ENCODE measurements at regions not wholly inside any gene's neighbourhood (a gene's known extent, or its start where the extent isn't known, plus 50 kb on each side); places are given as distances from the start of the nearest gene placed in this dataset.
"Not testable (repeated sequence)": the region's sequence is repeated elsewhere in the genome, so short reads cannot be mapped to it uniquely, and the experiment has no call there.

- no peak for DNase-seq
These were observed 224.4 kb downstream of the TUSC1 start for GRCh38 chr9:25453875-25454274.

GRCh38 chr9:25449503-25449902, 228.7 kb downstream of the TUSC1 start:
- DNase-seq: no peak

- not testable (repeated sequence) for DNase-seq
These were observed 232.5 kb downstream of the TUSC1 start for GRCh38 chr9:25445721-25446120.

GRCh38 chr9:25442526-25442925, 235.7 kb downstream of the TUSC1 start:
- DNase-seq: no peak

- no peak for DNase-seq
These were observed 250.3 kb downstream of the TUSC1 start for GRCh38 chr9:25427898-25428297.

GRCh38 chr9:25427290-25427689, 251.0 kb downstream of the TUSC1 start:
- no peak for DNase-seq

GRCh38 chr9:25421560-25421959, 256.7 kb downstream of the TUSC1 start:
- no peak for DNase-seq

GRCh38 chr9:25418974-25419373, 259.3 kb downstream of the TUSC1 start:
- no peak for DNase-seq

- no peak for DNase-seq
These were observed 262.5 kb downstream of the TUSC1 start for GRCh38 chr9:25415718-25416117.

GRCh38 chr9:25412646-25413045, 265.6 kb downstream of the TUSC1 start:
- no peak for DNase-seq

GRCh38 chr9:25397746-25398145, 280.5 kb downstream of the TUSC1 start:
- DNase-seq: no peak

GRCh38 chr9:25396828-25397227, 281.4 kb downstream of the TUSC1 start:
- DNase-seq: no peak

- DNase-seq: no peak
These were observed 297.1 kb downstream of the TUSC1 start for GRCh38 chr9:25381141-25381540.

GRCh38 chr9:25377039-25377438, 301.2 kb downstream of the TUSC1 start:
- DNase-seq: no peak

GRCh38 chr9:25374281-25374680, 304.0 kb downstream of the TUSC1 start:
- no peak for DNase-seq

GRCh38 chr9:25366906-25367305, 311.3 kb downstream of the TUSC1 start:
- DNase-seq: no peak

- no peak for DNase-seq
These were observed 324.5 kb downstream of the TUSC1 start for GRCh38 chr9:25353783-25354182.

- no peak for DNase-seq
These were observed 328.2 kb downstream of the TUSC1 start for GRCh38 chr9:25350011-25350410.

GRCh38 chr9:25322142-25322541, 356.1 kb downstream of the TUSC1 start:
- no peak for DNase-seq

GRCh38 chr9:25310961-25311360, 367.3 kb downstream of the TUSC1 start:
- no peak for DNase-seq

GRCh38 chr9:25308549-25308948, 369.7 kb downstream of the TUSC1 start:
- DNase-seq: no peak

- no peak for DNase-seq
These were observed 375.6 kb downstream of the TUSC1 start for GRCh38 chr9:25302601-25303000.

GRCh38 chr9:25288195-25288594, 390.0 kb downstream of the TUSC1 start:
- DNase-seq: not testable (repeated sequence)

- no peak for DNase-seq
These were observed 393.9 kb downstream of the TUSC1 start for GRCh38 chr9:25284365-25284764.

- DNase-seq: no peak
These were observed 395.3 kb downstream of the TUSC1 start for GRCh38 chr9:25282946-25283345.

- DNase-seq: no peak
These were observed 416.8 kb downstream of the TUSC1 start for GRCh38 chr9:25261445-25261844.
